NOMO-1 (cell line): ENCODE measurements at regions not wholly inside any gene's neighbourhood (a gene's known extent, or its start where the extent isn't known, plus 50 kb on each side); places are given as distances from the start of the nearest gene placed in this dataset.

Experiments used
- DNase-seq, 2 experiments: peaks; one replicate each; lab custom pipeline; 2025; ENCODE audit not compliant: unreplicated experiment in 2 of 2; lab: John Stamatoyannopoulos, UW

DNA sequence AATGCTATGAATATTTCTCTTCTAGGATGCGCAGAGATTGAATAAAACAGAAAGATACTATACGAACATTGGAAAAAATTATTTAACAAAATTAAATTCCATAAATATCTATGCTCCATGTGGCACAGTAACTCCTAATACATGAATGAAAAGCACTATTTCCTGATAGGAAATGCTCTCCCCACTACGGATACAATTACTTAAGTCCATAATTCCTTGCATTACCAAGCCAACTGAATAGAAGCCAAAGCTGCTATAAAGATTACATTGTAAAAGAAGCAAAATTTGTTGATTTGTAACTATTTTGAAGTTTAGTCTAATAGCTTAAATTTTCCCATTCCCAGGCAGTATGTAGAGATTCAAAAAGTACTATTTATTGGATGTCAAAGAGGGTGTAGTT, 61.8 kb upstream of the SNX2 start:
- no peak for DNase-seq

GRCh38 chr5:122715095-122715494, 59.8 kb upstream of the SNX2 start:
- no peak for DNase-seq

DNA sequence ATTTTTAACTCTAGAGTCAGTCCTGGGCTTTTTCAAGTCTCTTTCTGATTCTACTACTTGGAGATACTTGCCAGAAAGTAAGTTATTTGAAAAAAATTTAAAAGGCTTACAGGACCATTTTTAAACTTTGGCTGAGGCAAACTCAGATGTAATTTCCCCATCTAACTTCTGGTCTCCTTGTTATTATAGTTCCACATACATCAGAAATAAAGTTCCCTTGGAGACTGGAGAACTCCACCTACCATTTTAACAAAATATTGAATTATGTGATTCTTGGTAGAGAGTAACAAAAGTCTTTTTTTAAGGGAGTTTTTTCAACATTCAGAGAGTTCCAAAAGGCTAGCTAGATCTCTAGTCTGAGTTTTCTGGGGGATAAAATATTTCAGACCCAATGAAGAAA, 56.3 kb upstream of the SNX2 start:
- no peak for DNase-seq

DNA sequence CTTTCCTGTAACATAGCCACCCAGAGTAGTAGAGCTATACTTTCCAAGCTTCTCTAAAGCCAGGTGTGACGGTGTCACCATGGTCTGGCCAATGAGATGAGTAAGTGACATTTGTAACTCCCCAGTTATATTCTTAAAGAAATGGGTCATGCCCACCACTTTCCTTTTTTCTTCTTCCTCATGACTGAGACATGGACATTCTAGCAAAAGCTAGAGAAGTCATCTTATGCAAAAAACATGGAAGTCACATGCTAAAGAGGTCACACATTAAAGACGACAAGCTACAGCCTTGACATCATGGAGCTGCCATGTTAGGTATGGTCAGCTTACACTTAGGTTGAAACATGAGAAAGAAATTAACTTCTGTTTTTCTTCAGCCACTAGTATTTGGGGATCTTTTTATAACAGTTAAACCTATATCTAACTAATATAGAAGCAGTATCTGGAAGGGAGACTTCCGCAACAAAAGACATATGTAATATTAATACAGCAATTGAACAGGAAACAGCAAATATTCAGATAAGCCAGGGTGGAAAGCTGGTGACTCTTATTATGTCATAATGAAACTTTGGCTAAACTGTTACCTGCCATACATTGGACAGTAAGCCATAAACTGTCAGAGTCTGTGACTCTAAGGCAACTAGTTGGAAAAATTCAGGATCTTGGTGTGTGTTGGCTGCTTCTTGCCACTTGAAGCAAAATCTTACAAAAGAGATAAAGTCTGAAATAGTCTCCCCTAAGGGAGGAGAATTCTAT, 54.7 kb upstream of the SNX2 start:
- no peak for DNase-seq

- no peak for DNase-seq
Observed at GRCh38 chr5:122721127-122721526, 53.8 kb upstream of the SNX2 start.

- DNase-seq = no peak
Observed at GRCh38 chr5:122722341-122722740, 52.5 kb upstream of the SNX2 start.

DNA sequence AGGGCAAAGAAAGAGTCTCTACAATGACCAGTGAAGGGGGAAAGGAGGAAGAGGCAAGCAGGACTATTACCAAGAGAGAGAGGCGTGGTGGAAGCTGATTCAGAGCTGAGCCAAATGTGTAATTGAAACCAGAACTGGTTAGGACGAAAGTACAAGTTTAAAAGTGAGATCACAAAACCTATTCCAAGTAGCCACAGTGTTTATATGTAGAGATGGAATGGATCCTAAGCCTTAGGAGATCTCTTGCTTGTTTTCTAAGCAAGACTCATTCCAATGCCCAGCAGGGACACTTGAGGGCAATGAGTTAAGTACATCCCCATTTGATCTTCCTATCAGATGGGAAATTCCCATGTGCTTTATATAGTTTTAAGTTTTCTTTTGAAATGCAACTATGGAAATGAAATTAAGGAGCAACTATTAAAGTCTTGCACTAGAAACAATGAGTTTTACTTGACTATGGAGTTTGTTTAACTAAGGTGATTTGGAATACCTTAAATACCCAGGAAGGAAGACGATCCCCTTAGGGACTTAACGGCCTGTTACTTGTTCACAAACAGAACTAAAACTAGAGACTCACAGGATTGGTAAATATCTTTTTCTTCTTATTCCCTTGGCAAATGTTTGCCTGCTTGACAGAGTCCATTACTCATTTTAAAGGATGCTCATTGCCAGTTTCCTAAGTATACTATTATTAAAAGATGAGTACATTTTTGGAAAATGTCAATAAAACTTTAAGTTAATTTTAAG, 51.1 kb upstream of the SNX2 start:
- DNase-seq = peak in 1 of 2 experiments; percentile 61
